GM12873 (cell line): ENCODE measurements at regions not wholly inside any gene's neighbourhood (a gene's known extent, or its start where the extent isn't known, plus 50 kb on each side); places are given as distances from the start of the nearest gene placed in this dataset.

Experiments used
- CTCF ChIP-seq: IDR thresholded peaks from 2 replicates; pipeline ENCODE4 v1.5.1; 2012; ENCODE audit warnings: low read depth, mild to moderate bottlenecking, moderate library complexity, low read length, control low read depth; ENCODE audit not compliant: insufficient read depth; ENCODE audit errors: missing control alignments

DNA sequence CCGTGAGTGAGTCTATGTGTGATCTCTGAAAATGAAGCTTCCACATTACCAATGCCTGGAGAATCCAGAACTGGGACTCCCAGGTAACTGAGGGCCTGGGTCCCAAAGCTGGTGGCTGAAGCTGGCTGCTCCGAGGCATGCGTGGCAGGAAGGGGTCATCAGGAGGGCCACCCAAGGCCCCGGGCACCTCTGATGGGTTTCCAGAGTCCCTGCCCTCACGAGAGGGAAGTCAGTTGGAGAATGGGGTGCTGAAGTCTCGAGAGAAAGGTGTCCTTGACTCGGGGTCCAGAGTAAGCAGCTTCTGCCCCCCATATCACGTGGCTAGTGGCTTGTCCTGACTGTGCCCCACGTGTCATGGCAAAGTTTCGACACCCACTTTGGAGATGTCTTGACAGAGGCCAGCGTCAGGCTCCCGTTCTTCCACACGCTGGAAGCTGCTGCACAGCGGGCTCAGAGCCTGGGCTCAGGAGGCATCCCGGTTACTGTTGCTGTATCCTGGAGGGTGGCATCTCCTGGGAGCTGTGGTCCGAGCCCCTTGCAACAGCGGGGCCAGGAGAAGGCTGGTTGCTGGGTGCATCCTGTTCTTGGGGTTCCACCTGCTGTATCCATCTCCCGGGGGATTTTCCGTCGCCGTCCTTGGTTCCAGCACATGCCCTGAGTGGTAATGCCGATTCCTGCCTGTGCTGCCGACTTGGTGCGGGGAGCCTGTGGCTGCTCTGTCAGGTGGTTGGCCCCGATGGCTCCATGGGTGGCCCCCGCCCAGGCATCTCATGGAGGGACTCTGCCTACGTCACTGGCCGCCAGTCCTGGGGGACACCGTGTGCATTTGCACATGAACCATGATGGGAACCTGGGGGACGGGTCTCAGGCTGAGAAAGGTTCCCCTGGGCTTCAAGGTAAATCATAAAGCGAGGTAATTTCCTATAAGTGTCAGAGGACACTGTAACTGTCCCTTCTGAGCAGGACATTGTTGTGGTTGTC is 183.3 kb upstream of the HDAC4 start:
- no peak for TF ChIP-seq CTCF

- no peak for TF ChIP-seq CTCF
Observed at GRCh38 chr2:239583171-239583878, 182.5 kb upstream of the HDAC4 start.

DNA sequence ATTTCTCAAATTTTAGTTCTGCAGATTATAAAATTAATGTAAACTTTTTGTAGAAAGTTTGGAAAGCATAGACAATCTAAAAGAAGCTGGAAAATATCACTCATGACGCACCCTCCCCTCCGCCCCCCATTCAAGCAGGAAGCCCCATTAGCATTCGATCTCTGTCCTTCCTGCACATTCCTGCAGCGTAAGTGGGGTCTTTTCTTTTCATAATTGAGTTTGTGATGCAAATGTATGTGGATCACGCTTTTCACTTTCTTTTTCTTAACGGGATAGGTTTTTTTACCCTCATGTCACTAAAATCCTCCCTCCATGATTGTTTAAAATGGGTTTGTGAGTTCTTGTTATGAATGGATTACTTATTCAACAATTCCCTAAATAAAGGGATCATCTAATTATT is 181.7 kb upstream of the HDAC4 start:
- no peak for TF ChIP-seq CTCF

DNA sequence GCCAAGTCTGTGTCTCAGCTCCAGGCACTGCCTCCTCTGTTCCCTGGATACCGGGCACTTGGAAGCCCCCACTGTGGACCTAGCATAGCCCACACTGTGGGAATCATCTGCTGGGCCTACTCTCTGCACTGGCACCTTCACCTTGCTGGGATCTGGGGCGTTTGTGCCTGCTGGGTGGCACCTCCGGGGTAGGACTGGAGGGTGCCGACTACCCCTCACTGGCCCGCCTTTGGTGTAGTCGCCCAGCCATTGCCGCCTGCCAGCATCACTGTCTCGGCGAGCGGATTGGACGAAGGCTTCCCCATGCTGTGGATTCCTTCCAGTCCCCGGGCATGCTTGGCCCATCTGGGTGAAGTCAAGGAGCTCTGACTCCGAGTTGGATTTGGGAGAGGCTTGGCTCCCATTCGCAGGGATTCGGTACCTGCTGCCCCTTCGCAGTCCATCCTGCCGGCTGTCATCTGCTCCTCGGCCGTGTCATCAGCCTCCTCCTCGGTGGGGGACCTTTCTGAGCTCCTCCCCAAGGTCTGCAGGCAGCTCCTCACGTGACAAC is 180.6 kb upstream of the HDAC4 start:
- no peak for TF ChIP-seq CTCF

DNA sequence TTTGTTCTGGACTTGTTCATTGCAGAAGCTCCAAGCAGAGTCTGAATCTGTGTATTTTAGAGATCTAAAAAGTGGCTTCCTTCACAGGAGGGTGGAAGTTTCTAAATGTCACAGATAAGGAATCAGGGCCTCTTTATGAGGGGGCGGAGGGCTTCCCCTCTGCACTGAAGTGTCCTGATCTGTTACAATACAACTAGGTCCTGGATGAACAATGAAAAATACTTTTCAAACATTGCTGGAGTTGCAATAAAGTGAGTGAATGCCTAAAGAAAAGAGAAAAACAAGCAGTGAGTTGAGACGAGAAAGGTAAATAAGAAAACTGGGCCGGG is 179.3 kb upstream of the HDAC4 start:
- TF ChIP-seq CTCF: no peak

GRCh38 chr2:239579524-239580198 is 178.8 kb upstream of the HDAC4 start:
- no peak for TF ChIP-seq CTCF

- TF ChIP-seq CTCF: no peak
Observed at GRCh38 chr2:239579081-239579480, 178.3 kb upstream of the HDAC4 start.
